ENCODE measurements at regions not wholly inside any gene's neighbourhood (a gene's known extent, or its start where the extent isn't known, plus 50 kb on each side); places are given as distances from the start of the nearest gene placed in this dataset.
"Not testable (repeated sequence)": the region's sequence is repeated elsewhere in the genome, so short reads cannot be mapped to it uniquely, and the experiment has no call there.

DNA sequence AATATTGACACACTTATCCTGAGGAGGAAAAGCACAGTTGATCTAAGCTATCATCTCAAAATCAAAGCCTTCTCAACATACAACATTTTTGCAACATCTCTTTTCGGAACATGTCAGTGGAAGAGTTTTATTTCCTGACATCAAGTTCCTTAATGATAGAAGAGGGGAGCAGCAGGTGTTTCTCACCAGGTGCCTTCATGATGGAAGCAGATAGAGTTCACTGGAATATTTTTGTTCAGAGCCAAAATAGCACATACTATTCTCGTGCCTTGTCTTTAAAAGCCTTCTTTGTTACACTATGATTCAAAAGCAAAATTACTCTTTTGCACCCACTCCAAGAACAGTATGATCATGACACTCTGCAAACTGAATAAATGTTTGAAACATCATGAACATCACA is 176.9 kb upstream of the CCNG1 start:
- no peak for DNase-seq (ENCODE audit: low spot score)
- TF ChIP-seq CTCF (IDR thresholded peaks at IDR 0.05; ENCODE audit: extremely low read depth, missing control alignments), result no peak

DNA sequence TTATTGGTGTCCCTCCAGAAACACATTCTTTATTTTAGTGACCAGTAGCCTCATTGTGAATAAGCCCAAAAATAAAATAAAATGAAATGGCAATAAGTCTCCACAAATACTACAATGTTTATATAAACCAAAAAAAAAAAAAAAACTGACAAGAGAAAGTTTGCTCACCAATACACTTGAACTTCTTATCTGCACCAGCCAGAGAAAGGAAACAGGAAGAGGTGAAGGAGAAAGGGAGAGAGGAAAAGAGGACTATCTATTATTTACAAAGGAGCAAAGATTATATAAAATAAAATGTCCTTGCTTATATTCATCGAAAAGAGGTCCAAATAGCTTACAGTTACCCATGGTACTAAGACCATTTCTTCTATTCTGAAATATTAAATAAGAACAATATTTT is 176.4 kb upstream of the CCNG1 start:
- no peak for TF ChIP-seq CTCF (IDR thresholded peaks at IDR 0.05; ENCODE audit: extremely low read depth, missing control alignments)
- no peak for DNase-seq (ENCODE audit: low spot score)

DNA sequence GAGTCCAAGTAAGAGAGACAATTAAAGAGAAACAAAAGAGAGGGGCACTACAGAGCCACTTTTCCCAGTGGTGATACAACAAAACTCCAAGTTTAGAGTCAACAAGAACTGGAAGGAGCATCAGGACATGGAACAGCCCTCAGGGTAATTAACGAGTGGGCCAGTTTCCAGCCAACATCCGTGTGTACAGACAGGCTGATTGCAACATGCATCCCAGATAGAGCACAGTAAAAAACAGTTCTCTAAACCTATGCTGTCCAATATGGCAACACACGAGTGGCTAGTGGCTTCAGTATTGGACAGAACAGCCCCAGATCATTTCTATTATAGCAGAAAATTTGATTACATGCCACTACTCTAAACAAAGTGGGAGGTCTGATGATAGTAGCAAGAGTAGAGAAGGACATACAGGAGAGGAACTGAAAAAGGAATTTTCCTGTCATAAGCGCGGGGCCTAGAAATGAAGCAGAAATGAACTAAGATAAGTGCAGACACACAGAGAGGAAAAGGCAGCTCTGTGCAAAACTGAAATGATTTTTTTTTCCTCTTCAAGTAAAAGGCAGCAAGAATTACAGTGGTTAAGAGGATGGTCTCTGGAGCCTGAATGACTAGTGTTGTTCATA is 175.6 kb upstream of the CCNG1 start:
- no peak for DNase-seq (ENCODE audit: low spot score)

DNA sequence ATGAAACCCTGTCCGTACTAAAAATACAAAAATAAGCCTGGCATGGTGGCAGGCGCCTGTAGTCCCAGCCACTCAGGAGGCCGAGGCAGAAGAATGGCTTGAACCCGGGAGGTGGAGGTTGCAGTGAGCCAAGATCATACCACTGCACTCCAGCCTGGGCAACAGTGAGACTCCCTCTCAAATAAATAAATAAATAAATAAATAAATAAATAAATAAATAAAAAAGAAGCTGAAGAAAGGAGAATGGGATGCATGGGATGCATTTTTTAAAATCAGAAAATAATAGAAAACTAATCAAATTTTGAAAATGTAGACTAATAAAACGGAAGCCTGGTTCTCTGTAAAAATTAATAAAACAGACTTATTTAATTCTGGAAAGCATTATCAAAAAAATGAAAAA is 171.1 kb upstream of the CCNG1 start:
- not testable (repeated sequence) for DNase-seq (ENCODE audit: low spot score)

More for the DNA sequence above, 175.6 kb upstream of the CCNG1 start:
- TF ChIP-seq CTCF (IDR thresholded peaks at IDR 0.05; ENCODE audit: extremely low read depth, missing control alignments), result no peak

DNA sequence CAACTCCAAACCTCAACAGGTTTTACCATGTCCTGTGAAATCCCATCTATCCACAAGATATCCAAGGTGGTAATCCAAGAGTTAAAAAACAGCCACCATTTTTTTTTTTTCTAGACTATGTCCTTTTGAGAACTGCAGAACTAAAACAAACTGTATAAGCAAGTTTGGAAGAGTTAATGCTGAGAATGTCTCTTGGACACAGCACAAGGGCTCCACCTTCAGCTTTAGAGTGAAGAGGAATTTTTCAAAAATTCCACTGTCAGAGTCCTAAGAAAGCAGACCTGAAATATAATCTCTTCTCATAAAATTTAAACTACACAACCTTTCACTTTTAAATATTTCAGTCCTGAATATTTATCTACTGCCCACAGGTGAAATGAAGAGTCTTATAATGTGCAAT is 167.8 kb upstream of the CCNG1 start:
- DNase-seq (ENCODE audit: low spot score), result peak; percentile 7
- TF ChIP-seq CTCF (IDR thresholded peaks at IDR 0.05; ENCODE audit: extremely low read depth, missing control alignments), result no peak

GRCh38 chr5:163276466-163276865 is 160.9 kb upstream of the CCNG1 start:
- no peak for TF ChIP-seq CTCF (IDR thresholded peaks at IDR 0.05; ENCODE audit: extremely low read depth, missing control alignments)
- no peak for DNase-seq (ENCODE audit: low spot score)

GRCh38 chr5:163280897-163281296 is 156.5 kb upstream of the CCNG1 start:
- DNase-seq (ENCODE audit: low spot score), result not testable (repeated sequence)

- no peak for DNase-seq (ENCODE audit: low spot score)
- TF ChIP-seq CTCF (IDR thresholded peaks at IDR 0.05; ENCODE audit: extremely low read depth, missing control alignments), result no peak
These were observed 155.9 kb upstream of the CCNG1 start for GRCh38 chr5:163281512-163281911.
